HFFc6 (cell line): ENCODE measurements at regions not wholly inside any gene's neighbourhood (a gene's known extent, or its start where the extent isn't known, plus 50 kb on each side); places are given as distances from the start of the nearest gene placed in this dataset.

ENCODE experiments used
- DNase-seq: peaks from one replicate; pipeline ENCODE4 v3.0.0-alpha.2; 2018
- H3K27ac Mint-ChIP-seq: 2 replicates; pipeline ENCODE4 v1.8.0; 2020; ENCODE audit warnings: mild to moderate bottlenecking, mixed read lengths
- H3K27me3 Mint-ChIP-seq: 2 replicates; pipeline ENCODE4 v1.8.0; 2021; ENCODE audit warnings: mild to moderate bottlenecking, moderate library complexity, mixed read lengths; ENCODE audit not compliant: insufficient read depth
- H3K36me3 Mint-ChIP-seq: 2 replicates; pipeline ENCODE4 v1.8.0; 2021; ENCODE audit warnings: low read depth, mixed read lengths
- H3K4me1 Mint-ChIP-seq: 2 replicates; pipeline ENCODE4 v1.8.0; 2020; ENCODE audit warnings: low read depth, mixed read lengths
- H3K4me3 Mint-ChIP-seq: 2 replicates; pipeline ENCODE4 v1.8.0; 2020; ENCODE audit warnings: mild to moderate bottlenecking, moderate library complexity, mixed read lengths
- H3K9me3 Mint-ChIP-seq: 2 replicates; pipeline ENCODE4 v1.8.0; 2020; ENCODE audit warnings: mild to moderate bottlenecking, mixed read lengths
- CTCF ChIP-seq: fragments of 200-600 bp; sonication (generic); IDR thresholded peaks from 2 replicates; pipeline ENCODE4 v1.5.0; 2021; ENCODE audit warnings: antibody characterized with exemption, mild to moderate bottlenecking

GRCh38 chr2:145723872-145724271 is 1204.0 kb upstream of the ZEB2 start:
- DNase-seq, result no peak
- Mint-ChIP-seq H3K27me3 (no peaks in the 10 kb centered on the region), H3K4me3 (no peak overlapping the region), H3K9me3 (no peaks in the 10 kb centered on the region), H3K36me3 (no peaks in the 10 kb centered on the region), H3K4me1 (peaks cover 4% of the 10 kb centered on the region; the same call in 1 of the 2 replicates), H3K27ac (no peak overlapping the region)
- no peak for TF ChIP-seq CTCF

DNA sequence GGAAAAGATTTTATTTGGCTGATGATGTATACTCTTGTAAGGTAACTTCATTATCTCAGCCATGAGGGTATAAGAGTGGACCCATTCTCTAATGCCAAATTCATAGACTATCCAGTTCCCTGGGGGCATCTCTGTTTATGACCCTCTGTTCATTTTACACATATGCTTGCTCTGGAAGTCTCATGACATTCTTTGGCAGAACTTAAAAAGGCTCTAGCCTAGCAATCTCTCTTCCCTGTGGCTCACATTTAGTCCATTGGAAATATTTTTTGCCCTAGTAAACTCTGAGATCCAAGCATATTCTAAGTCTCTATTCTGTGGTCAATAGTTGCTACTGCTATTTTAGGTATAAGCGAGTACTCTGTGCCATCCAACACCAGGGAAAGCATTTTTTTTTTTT is 1201.8 kb upstream of the ZEB2 start:
- Mint-ChIP-seq H3K4me1 (peaks cover 4% of the 10 kb centered on the region; the same call in 1 of the 2 replicates), H3K36me3 (no peaks in the 10 kb centered on the region), H3K9me3 (no peaks in the 10 kb centered on the region), H3K4me3 (no peak overlapping the region), H3K27ac (no peak overlapping the region), H3K27me3 (no peaks in the 10 kb centered on the region)
- no peak for DNase-seq
- TF ChIP-seq CTCF, result no peak

- no peaks in the 10 kb centered on the region for H3K27me3 Mint-ChIP-seq
- no peak overlapping the region for H3K27ac Mint-ChIP-seq
- H3K4me3 Mint-ChIP-seq, result no peak overlapping the region
- peaks cover 8% of the 10 kb centered on the region for H3K9me3 Mint-ChIP-seq
- H3K4me1 Mint-ChIP-seq, result peaks cover 6% of the 10 kb centered on the region
- no peak for DNase-seq
- H3K36me3 Mint-ChIP-seq, result peaks cover 8% of the 10 kb centered on the region; the same call in 1 of the 2 replicates
- no peak for TF ChIP-seq CTCF
These were observed 1195.7 kb upstream of the ZEB2 start for GRCh38 chr2:145715601-145716000.

GRCh38 chr2:145710303-145710702 is 1190.4 kb upstream of the ZEB2 start:
- no peak for TF ChIP-seq CTCF
- H3K4me3 Mint-ChIP-seq, result no peak overlapping the region
- H3K4me1 Mint-ChIP-seq, result no peaks in the 10 kb centered on the region
- H3K36me3 Mint-ChIP-seq, result peaks cover 11% of the 10 kb centered on the region; the same call in 1 of the 2 replicates
- DNase-seq, result no peak
- no peak overlapping the region for H3K27ac Mint-ChIP-seq
- peaks cover 16% of the 10 kb centered on the region for H3K9me3 Mint-ChIP-seq
- H3K27me3 Mint-ChIP-seq, result no peaks in the 10 kb centered on the region

- H3K27me3 Mint-ChIP-seq, result no peaks in the 10 kb centered on the region; the same call in 1 of the 2 replicates
These were observed 1182.4 kb upstream of the ZEB2 start for GRCh38 chr2:145702305-145702704.

More at GRCh38 chr2:145702305-145702704, 1182.4 kb upstream of the ZEB2 start:
- H3K4me1 Mint-ChIP-seq, result no peaks in the 10 kb centered on the region
- no peak for TF ChIP-seq CTCF
- H3K4me3 Mint-ChIP-seq, result no peak overlapping the region
- H3K9me3 Mint-ChIP-seq, result peaks cover 5% of the 10 kb centered on the region; the same call in 1 of the 2 replicates
- H3K27ac Mint-ChIP-seq, result no peak overlapping the region
- no peaks in the 10 kb centered on the region for H3K36me3 Mint-ChIP-seq
- no peak for DNase-seq
